ENCODE measurements at regions not wholly inside any gene's neighbourhood (a gene's known extent, or its start where the extent isn't known, plus 50 kb on each side); places are given as distances from the start of the nearest gene placed in this dataset.

DNA sequence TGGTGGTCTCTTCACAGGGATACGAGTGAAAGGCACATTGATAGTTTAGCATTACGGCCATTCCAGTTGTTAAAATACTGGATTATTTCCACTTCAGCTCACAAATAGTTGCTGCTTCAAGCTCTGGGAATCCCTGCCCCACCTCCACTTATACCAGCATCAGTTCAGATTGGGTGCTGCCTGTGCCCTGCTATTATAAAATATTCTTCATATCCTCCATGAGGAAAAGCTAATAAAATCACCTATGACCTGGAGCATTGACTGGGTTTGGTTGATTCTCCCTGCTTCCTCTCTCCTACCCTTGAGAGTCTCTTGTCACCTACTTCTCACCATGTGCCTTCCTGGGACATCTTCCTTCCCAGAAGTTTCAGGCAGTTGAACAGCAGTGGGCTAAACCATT is 529.0 kb downstream of the MCTP2 start:
- Histone ChIP-seq H3K4me3 (ENCODE audit: low read length) (no peak overlapping the region), H3K27me3 (ENCODE audit: insufficient read depth, low read length) (no peaks in the 10 kb centered on the region), H3K36me3 (ENCODE audit: insufficient read depth, low read length) (no peaks in the 10 kb centered on the region)

DNA sequence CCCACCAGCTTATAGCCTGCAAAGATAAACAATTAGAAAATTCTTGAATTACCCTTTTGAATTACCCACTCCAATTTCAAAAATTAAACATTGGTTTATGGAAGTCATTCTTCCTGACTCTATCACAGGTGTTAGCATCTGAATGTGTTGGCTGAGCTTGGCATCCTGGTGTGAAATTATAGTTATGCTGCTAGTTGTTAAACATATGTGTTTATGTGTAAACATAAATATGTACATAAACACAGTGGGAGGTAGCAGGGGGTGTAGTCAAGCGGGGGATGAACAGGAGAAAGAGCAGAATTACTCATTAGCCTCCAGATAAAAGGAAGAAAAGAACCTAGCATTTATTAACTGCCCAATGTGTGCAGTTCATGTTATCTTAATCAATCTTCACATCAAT is 530.2 kb downstream of the MCTP2 start:
- Histone ChIP-seq H3K36me3 (ENCODE audit: insufficient read depth, low read length) (no peaks in the 10 kb centered on the region), H2AFZ (ENCODE audit: low read depth, low read length) (no peak overlapping the region), H3K9me3 (ENCODE audit: low read length) (no peaks in the 10 kb centered on the region), H3K4me1 (ENCODE audit: insufficient read depth, low read length) (no peaks in the 10 kb centered on the region), H3K27me3 (ENCODE audit: insufficient read depth, low read length) (no peaks in the 10 kb centered on the region), H3K4me3 (ENCODE audit: low read length) (no peak overlapping the region)

More for the DNA sequence above, 529.0 kb downstream of the MCTP2 start:
- no peaks in the 10 kb centered on the region for H3K4me1 ChIP-seq (ENCODE audit: insufficient read depth, low read length)
- H2AFZ ChIP-seq (ENCODE audit: low read depth, low read length): no peak overlapping the region
- no peaks in the 10 kb centered on the region for H3K9me3 ChIP-seq (ENCODE audit: low read length)

DNA sequence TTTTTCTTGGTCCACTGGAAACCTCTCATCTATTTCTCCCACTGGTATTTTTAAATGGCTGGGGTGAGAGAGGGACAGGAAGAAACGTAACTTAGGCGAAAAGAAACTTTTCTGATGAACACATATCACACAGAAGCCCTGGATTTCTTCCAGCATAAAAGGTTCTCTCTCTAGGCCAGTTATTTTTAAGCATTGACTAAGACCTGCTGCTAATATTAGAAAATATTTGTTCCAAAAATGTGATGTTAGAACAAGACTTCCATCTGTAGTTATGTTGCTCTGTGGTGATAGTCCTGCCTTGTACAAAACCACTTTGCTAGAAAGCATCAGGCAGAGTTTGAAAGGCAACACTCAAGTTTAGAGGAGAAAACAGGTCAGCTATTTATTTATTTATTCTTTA is 537.7 kb downstream of the MCTP2 start:
- no peaks in the 10 kb centered on the region for H3K4me1 ChIP-seq (ENCODE audit: insufficient read depth, low read length)
- H3K4me3 ChIP-seq (ENCODE audit: low read length): no peak overlapping the region
- H3K27me3 ChIP-seq (ENCODE audit: insufficient read depth, low read length): no peaks in the 10 kb centered on the region
- no peaks in the 10 kb centered on the region for H3K36me3 ChIP-seq (ENCODE audit: insufficient read depth, low read length)
- H2AFZ ChIP-seq (ENCODE audit: low read depth, low read length): no peak overlapping the region
- H3K9me3 ChIP-seq (ENCODE audit: low read length): no peaks in the 10 kb centered on the region

DNA sequence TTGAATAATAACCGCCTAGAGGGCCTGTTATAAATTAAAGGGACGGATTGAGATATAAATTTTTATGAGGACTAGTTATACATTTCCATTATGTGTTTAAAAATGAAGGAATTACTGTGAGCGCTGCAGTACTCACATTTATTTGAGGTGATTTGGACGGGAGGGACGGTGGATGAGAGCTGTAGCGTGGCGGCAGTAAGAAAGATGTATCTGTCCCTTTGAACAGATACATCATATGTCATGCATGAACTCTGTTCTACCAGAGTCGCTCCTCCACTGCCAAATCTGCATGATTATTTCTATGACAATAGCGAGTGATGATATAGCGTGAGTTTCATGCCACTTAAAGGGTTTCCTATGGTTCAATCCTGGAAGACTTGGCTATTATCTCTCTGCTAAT is 538.8 kb downstream of the MCTP2 start:
- Histone ChIP-seq H3K36me3 (ENCODE audit: insufficient read depth, low read length) (no peaks in the 10 kb centered on the region), H3K9me3 (ENCODE audit: low read length) (no peaks in the 10 kb centered on the region), H3K4me1 (ENCODE audit: insufficient read depth, low read length) (no peaks in the 10 kb centered on the region), H3K4me3 (ENCODE audit: low read length) (no peak overlapping the region), H2AFZ (ENCODE audit: low read depth, low read length) (no peak overlapping the region), H3K27me3 (ENCODE audit: insufficient read depth, low read length) (no peaks in the 10 kb centered on the region)

DNA sequence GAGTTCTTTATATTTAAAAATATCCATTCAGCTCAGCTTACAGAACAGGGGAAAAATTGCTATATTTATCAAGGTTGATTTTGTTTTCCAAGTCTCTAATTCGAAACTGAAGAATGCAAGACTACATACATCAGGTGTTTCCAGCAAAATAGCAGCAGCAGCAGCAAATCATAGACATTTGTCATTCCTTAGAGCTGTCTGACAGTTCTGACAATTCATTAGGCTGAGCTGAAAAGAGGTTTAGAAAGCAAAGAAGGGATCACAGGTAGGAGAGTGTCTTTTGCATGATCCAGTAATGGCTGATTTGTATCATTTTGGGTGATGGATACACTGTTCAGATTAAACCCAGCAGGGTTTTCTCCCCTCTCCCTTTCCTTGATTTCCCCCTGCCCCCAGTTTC is 545.7 kb downstream of the MCTP2 start:
- H3K27me3 ChIP-seq (ENCODE audit: insufficient read depth, low read length): no peaks in the 10 kb centered on the region
- no peak overlapping the region for H2AFZ ChIP-seq (ENCODE audit: low read depth, low read length)
- H3K36me3 ChIP-seq (ENCODE audit: insufficient read depth, low read length): no peaks in the 10 kb centered on the region
- H3K4me3 ChIP-seq (ENCODE audit: low read length): no peak overlapping the region
- no peaks in the 10 kb centered on the region for H3K4me1 ChIP-seq (ENCODE audit: insufficient read depth, low read length)
- no peaks in the 10 kb centered on the region for H3K9me3 ChIP-seq (ENCODE audit: low read length)

DNA sequence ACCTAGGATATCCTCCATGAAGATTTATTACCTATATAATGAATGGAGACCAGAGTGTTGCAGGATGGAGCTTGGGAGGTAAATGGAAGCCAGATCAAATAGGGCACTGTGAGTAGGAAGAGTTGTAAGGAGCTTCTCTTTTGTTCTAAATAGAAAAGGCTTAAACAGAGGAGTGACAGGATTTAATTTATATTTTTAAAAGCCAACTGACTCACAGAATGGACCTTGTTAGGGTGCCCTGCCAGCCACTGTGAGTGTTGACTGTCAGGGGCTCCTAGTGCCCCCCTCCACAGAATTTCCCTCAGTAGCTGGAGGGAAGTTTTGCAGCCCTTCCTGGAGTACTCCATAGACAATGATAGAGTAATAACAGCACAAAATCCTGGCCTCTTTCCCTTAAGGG is 547.5 kb downstream of the MCTP2 start:
- no peaks in the 10 kb centered on the region for H3K4me1 ChIP-seq (ENCODE audit: insufficient read depth, low read length)
- H3K36me3 ChIP-seq (ENCODE audit: insufficient read depth, low read length): no peaks in the 10 kb centered on the region
- no peak overlapping the region for H3K4me3 ChIP-seq (ENCODE audit: low read length)
- H3K9me3 ChIP-seq (ENCODE audit: low read length): no peaks in the 10 kb centered on the region
- H2AFZ ChIP-seq (ENCODE audit: low read depth, low read length): no peak overlapping the region
- no peaks in the 10 kb centered on the region for H3K27me3 ChIP-seq (ENCODE audit: insufficient read depth, low read length)

DNA sequence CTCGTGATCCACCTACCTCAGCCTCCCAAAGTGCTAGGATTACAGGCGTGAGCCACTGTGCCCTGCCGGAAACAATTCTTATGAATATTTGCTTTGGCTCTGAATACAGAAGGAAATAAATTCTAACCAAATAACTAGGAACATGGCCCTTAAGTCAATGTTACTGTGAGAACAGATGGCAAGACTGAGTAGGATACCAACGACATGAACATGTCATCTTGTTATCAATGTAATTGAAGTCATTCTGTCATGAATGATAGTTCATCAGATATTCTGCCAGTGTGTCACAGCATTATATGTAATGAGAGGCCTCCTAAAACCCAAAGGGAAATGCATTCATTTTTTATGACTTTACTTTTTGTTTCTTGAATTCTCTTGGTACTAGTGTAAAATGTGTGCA is 548.8 kb downstream of the MCTP2 start:
- no peaks in the 10 kb centered on the region for H3K36me3 ChIP-seq (ENCODE audit: insufficient read depth, low read length)
- no peaks in the 10 kb centered on the region for H3K4me1 ChIP-seq (ENCODE audit: insufficient read depth, low read length)
- H3K4me3 ChIP-seq (ENCODE audit: low read length): no peak overlapping the region
- H2AFZ ChIP-seq (ENCODE audit: low read depth, low read length): no peak overlapping the region
- no peaks in the 10 kb centered on the region for H3K27me3 ChIP-seq (ENCODE audit: insufficient read depth, low read length)
- H3K9me3 ChIP-seq (ENCODE audit: low read length): no peaks in the 10 kb centered on the region

DNA sequence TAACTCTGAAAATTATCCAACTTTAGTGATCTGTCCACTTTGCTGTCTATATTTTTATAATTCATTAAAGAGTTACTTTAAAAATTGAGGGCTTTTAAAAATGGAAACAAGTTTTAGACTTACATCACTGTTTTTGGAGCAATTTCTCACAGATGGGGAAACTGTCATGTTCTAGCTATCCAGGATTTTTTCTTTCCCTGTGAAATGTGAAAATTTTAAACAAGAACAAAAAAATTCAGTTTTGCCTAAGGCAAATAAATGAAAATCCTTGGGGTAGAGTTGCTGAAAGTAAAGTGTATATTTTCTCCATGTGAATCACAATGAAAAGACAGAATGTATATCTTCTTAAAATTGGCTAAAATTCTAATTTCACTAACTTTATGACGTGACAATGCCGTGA is 553.7 kb downstream of the MCTP2 start:
- no peaks in the 10 kb centered on the region for H3K36me3 ChIP-seq (ENCODE audit: insufficient read depth, low read length)
- no peaks in the 10 kb centered on the region for H3K4me1 ChIP-seq (ENCODE audit: insufficient read depth, low read length)
- H3K9me3 ChIP-seq (ENCODE audit: low read length): no peaks in the 10 kb centered on the region
- no peak overlapping the region for H3K4me3 ChIP-seq (ENCODE audit: low read length)
- H3K27me3 ChIP-seq (ENCODE audit: insufficient read depth, low read length): no peaks in the 10 kb centered on the region
- no peak overlapping the region for H2AFZ ChIP-seq (ENCODE audit: low read depth, low read length)

DNA sequence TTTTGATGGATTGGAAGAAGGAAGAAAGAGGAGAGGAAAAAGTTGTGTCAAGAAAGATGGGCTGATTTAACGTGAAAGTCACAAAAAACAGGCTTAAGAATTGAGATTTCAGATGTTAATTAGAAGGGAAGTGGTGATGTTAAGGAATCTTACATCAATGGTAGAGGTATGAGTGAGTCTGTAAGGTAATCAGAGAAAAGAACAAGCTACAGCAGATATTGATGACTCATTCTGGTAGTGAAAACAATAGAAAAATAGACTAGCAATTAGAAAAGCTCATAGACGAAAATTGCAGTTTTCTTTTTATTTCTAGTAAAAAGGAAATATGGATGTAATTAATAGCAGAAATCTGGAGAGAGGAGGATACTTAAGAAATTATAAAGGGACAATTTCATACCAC is 559.6 kb downstream of the MCTP2 start:
- no peaks in the 10 kb centered on the region for H3K27me3 ChIP-seq (ENCODE audit: insufficient read depth, low read length)
- no peak overlapping the region for H2AFZ ChIP-seq (ENCODE audit: low read depth, low read length)
- H3K9me3 ChIP-seq (ENCODE audit: low read length): no peaks in the 10 kb centered on the region
- H3K36me3 ChIP-seq (ENCODE audit: insufficient read depth, low read length): no peaks in the 10 kb centered on the region
- H3K4me1 ChIP-seq (ENCODE audit: insufficient read depth, low read length): no peaks in the 10 kb centered on the region
- no peak overlapping the region for H3K4me3 ChIP-seq (ENCODE audit: low read length)

DNA sequence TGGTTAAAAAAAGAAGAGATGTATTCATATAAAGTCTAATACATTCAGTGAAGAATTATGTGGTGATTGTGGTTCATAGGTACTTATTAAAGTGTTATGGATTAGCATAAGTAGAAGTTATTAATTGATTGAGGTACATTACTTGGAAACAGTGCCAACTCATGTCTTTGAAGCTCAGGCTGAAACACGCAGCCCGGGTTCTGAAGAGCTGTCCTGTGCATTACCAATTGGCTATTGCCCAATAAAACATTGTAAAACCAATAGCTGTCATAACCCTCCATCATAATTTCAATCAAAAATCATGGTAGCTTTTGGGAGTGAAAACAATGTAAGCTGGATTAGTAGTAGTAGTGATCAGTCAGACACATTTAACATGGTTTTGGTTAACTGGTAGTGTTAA is 560.1 kb downstream of the MCTP2 start:
- H3K27me3 ChIP-seq (ENCODE audit: insufficient read depth, low read length): no peaks in the 10 kb centered on the region
- H3K9me3 ChIP-seq (ENCODE audit: low read length): no peaks in the 10 kb centered on the region
- no peaks in the 10 kb centered on the region for H3K36me3 ChIP-seq (ENCODE audit: insufficient read depth, low read length)
- H2AFZ ChIP-seq (ENCODE audit: low read depth, low read length): no peak overlapping the region
- no peak overlapping the region for H3K4me3 ChIP-seq (ENCODE audit: low read length)
- H3K4me1 ChIP-seq (ENCODE audit: insufficient read depth, low read length): no peaks in the 10 kb centered on the region

DNA sequence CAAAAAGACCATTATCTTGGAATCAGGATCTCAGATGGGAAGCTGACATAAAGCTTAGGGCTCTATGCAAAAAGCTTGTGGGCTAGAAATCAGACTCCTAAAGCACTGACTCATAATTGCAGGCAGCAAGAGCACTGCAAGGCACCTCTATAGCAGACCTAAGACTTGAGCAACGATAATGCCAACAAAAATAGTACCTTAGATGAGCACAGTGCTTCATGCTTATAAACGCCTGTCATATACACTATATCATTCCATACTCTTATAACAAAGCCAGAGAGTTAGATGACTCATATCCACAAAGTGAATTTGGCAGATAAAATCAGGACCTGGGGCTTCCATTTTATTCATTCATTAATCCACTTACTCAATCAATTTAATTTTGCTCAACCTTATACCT is 560.8 kb downstream of the MCTP2 start:
- Histone ChIP-seq H3K27me3 (ENCODE audit: insufficient read depth, low read length) (no peaks in the 10 kb centered on the region), H3K36me3 (ENCODE audit: insufficient read depth, low read length) (no peaks in the 10 kb centered on the region), H3K4me1 (ENCODE audit: insufficient read depth, low read length) (no peaks in the 10 kb centered on the region), H2AFZ (ENCODE audit: low read depth, low read length) (no peak overlapping the region), H3K4me3 (ENCODE audit: low read length) (no peak overlapping the region), H3K9me3 (ENCODE audit: low read length) (no peaks in the 10 kb centered on the region)

DNA sequence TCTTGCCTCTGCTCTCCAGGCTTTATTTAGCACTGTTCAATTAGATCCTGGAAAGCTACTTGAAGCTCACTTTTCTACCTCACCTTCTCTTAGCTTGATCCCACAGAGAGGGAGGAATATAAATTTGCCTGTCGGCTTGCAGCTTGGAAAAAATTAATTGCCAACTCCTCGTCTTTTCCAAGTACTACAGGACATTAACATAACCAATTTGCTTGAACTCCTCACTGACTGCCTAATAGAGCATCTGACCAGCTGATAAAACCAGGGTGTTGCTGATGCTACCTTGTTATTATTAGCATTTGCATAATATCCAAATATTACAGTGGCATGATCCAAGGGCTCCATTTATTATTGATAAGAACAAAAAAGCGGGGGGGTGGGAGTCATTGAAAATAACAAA is 561.8 kb downstream of the MCTP2 start:
- H3K36me3 ChIP-seq (ENCODE audit: insufficient read depth, low read length): no peaks in the 10 kb centered on the region
- no peak overlapping the region for H2AFZ ChIP-seq (ENCODE audit: low read depth, low read length)
- no peaks in the 10 kb centered on the region for H3K9me3 ChIP-seq (ENCODE audit: low read length)
- no peaks in the 10 kb centered on the region for H3K4me1 ChIP-seq (ENCODE audit: insufficient read depth, low read length)
- H3K27me3 ChIP-seq (ENCODE audit: insufficient read depth, low read length): no peaks in the 10 kb centered on the region
- H3K4me3 ChIP-seq (ENCODE audit: low read length): no peak overlapping the region

DNA sequence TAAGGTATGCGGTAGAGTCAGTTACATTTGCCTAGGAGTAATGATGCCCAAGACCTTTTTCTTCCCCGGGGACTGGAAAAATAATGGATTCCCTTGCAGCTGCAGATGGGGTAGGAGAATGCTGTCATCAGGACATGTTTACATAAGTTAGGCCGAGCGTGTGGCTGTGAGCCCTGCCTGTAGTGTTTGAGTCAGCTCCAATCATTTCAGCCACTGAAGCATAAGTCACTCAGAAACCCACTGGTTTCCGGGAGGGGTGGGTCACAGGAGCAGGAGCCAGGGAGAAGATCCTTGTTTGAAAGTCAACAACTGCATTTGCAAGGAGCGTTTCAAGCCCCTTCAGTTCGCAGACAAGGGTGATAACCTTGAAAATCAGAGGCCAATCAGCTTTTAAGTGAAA is 562.3 kb downstream of the MCTP2 start:
- Histone ChIP-seq H3K27me3 (ENCODE audit: insufficient read depth, low read length) (no peaks in the 10 kb centered on the region), H2AFZ (ENCODE audit: low read depth, low read length) (no peak overlapping the region), H3K4me3 (ENCODE audit: low read length) (no peak overlapping the region), H3K9me3 (ENCODE audit: low read length) (no peaks in the 10 kb centered on the region), H3K4me1 (ENCODE audit: insufficient read depth, low read length) (no peaks in the 10 kb centered on the region), H3K36me3 (ENCODE audit: insufficient read depth, low read length) (no peaks in the 10 kb centered on the region)

DNA sequence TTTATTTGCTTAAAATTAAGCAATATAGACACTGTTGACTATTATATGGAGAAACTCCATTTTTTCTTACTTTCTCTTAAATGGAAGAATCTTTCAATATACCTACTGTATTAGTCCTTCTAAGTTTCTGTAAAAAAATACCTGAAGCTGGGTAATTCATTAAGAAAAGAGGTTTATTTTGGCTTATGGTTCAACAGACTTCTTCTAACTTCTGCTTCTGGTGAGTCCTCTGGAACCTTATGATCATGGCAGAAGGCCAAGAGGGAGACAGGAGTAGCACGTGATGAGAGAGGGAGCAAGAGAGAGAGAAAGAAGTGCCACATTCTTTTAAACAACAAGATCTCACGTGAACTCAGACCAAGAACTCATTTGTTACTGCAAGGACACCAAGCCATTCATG is 573.3 kb downstream of the MCTP2 start:
- no peak overlapping the region for H2AFZ ChIP-seq (ENCODE audit: low read depth, low read length)
- no peak overlapping the region for H3K4me3 ChIP-seq (ENCODE audit: low read length)
- no peaks in the 10 kb centered on the region for H3K36me3 ChIP-seq (ENCODE audit: insufficient read depth, low read length)
- H3K4me1 ChIP-seq (ENCODE audit: insufficient read depth, low read length): no peaks in the 10 kb centered on the region
- no peaks in the 10 kb centered on the region for H3K9me3 ChIP-seq (ENCODE audit: low read length)
- no peaks in the 10 kb centered on the region for H3K27me3 ChIP-seq (ENCODE audit: insufficient read depth, low read length)

Measured in neuron (in vitro differentiated cells).